GM19328 (cell line): ENCODE measurements at regions not wholly inside any gene's neighbourhood (a gene's known extent, or its start where the extent isn't known, plus 50 kb on each side); places are given as distances from the start of the nearest gene placed in this dataset.
"Not testable (repeated sequence)": the region's sequence is repeated elsewhere in the genome, so short reads cannot be mapped to it uniquely, and the experiment has no call there.

ENCODE experiments used
- ATAC-seq: cut with Tn5 transposase; IDR thresholded peaks from one replicate; pipeline ENCODE4 v1.9.1; 2021; ENCODE audit warnings: mild to moderate bottlenecking, moderate library complexity; ENCODE audit not compliant: unreplicated experiment

- ATAC-seq: no peak
Observed at GRCh38 chr4:170849969-170850368, 760.2 kb upstream of the AADAT start.

DNA sequence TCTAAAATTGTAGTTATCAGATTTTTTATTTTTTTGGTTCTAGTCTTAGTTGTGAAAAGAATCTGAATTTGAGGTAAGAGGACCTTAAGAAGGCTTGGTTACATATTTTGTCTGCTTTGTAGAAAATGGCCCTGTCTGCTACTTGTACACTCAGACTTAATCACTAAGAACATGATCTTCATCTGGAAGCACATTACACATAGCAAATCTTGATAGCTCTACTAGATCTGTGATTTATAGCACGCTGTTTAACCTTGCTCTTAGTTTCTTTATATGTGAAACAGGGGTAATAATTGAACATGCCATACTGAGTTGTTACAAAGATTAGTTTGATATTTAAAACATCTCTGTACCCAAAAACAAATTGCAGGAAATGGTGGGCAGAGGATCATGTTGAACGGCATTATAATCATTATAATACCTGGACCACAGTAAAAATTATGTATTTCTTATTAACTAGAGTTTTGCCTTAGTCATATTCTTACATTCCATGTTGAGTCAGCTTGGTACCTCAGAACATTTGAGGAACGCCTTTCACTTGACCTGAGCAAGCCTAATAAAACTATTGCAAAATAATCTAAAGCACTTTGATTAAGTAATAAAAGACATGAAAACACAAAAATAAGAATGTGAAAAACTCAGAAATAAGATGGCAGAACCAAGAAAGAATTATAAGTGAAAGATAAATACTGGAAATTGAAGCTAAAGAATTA lies 738.0 kb upstream of the AADAT start:
- no peak for ATAC-seq

DNA sequence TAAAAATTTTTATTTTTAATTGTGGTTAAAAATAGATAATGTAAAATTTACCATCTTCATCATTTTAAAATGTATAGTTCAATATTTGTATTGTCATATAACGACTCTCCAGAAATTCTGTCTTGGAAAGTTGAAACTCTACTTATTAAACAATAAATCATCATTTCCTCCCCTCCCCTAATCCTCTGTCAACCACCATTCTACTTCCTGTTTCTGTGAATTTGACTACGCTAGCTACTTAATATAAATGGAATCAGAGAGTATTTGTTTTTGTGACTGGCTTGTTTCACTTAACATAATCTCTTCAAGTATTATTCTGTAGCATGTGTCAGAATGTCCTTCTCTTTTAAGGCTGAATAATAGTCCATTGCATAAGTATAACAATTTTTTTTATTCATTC lies 729.0 kb upstream of the AADAT start:
- ATAC-seq: no peak

GRCh38 chr4:170805352-170805751 lies 715.6 kb upstream of the AADAT start:
- no peak for ATAC-seq

DNA sequence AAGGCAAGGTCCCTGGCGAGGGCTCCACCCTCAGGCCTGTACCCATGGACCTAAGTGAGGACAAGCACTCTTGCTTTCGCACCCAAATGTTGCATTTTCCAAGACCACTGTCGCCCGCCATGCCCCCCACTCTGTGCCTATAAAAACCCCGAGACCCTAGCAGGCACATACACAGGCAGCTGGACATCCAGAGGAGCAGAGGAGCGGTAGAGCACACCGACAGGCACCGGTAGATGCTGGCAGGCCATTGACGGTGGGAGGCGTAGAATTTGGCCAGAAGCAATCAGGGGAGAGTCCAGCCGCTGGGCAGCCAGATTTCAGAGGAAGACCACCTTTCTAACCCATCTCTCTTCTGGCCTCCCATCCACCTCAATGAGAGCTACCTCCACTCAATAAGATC lies 715.2 kb upstream of the AADAT start:
- ATAC-seq: no peak

DNA sequence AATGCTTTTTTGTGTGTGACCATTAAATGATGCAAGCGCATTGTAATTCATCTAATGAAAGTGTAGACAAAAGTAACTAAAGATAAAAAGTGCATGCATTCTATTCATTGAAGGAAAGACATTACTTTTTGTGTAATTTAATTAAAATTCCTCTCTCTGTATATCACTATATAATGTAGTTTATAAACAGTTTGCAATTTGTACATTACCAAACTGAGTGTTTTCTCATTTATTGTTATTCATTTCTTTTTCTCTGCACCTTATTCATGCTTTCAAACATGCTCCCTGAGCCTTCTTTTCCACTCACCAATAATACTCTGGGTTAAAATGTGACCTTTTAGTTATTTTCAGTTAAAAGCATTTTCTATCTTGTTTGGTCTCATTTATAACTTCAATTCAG lies 713.7 kb upstream of the AADAT start:
- ATAC-seq: no peak

DNA sequence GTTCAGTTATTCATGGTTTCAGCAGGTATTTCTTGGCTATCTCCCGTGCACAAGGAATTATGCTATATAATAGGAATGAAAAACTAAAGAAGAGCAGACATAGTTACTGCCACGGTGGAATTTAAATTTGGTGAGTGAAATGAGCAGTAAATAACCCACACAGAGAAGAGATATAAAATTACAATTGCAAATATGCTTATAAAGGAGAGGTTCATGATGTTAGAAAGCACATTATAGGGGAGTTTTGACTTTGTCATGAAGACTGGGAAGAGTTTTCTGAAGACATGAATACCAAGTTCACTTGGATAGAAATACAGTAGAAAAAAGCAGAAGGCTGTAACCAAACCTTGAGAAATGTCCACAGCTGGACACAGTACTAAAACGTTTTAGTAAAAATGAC lies 712.0 kb upstream of the AADAT start:
- no peak for ATAC-seq

DNA sequence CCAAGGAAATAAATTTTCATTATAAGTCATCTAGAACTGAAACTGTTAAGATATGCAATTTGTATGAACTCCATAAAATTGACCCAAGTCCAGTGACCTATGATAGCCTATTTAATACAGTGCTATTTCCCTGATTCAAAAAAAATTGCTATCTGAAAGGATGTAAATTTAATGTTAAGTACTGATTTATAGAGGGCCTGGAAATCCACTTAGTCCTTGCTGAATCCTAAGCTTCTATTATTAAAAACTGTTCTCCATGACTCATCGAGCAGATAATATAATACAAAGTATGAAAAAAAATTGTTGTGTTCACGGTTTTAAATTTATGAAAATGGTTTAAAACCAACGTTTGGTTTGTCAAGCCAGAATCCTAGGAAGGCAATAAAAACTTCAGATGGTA lies 704.8 kb upstream of the AADAT start:
- no peak for ATAC-seq

DNA sequence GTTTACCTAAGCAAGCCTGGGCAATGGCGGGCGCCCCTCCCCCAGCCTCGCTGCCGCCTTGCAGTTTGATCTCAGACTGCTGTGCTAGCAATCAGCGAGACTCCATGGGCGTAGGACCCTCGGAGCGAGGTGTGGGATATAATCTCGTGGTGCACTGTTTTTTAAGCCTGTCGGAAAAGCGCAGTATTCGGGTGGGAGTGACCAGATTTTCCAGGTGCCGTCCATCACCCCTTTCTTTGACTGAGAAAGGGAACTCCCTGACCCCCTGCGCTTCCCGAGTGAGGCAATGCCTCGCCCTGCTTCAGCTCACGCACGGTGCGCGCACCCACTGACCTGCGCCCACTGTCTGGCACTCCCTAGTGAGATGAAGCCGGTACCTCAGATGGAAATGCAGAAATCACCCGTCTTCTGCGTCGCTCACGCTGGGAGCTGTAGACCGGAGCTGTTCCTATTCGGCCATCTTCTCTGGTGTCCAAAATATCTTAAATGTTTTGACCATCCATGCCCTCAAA lies 698.8 kb upstream of the AADAT start:
- not testable (repeated sequence) for ATAC-seq

DNA sequence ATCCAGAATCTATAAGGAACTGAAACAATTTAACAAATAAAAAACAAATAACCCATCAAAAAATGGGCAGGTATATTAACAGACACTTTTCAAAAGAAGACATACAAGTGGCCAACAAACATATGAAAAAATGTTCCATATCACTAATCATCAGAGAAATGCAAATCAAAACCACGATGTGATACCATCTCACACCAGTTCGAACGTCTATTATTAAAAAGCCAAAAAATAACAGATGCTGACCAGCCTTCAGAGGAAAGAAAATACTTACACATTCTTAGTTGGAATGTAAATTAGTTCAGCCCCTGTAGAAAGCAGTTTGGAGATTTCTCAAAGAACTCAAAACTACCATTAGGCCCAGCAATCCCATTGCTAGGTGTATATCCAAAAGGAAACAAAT lies 687.9 kb upstream of the AADAT start:
- ATAC-seq: no peak

DNA sequence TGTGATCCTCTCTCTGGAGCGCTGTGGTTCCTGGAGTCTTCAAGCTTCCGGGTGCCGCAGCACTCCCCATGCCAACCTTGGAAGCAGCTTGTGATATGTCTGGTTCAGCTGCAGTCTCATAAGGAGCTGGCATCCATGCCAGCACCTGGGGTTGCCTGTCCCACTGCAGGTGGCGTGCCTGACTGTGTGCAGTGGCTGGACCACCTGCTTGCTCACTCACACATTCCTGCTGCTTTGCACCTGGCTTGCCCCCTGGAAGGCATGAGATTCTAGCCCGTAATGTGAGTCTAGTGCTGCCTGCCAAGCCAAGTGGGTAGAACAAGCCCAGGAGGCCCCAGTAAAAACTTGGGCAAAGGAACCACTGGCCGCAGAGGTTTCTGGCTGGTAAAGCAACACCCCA lies 687.2 kb upstream of the AADAT start:
- ATAC-seq: no peak

GRCh38 chr4:170775851-170776250 lies 686.1 kb upstream of the AADAT start:
- no peak for ATAC-seq

DNA sequence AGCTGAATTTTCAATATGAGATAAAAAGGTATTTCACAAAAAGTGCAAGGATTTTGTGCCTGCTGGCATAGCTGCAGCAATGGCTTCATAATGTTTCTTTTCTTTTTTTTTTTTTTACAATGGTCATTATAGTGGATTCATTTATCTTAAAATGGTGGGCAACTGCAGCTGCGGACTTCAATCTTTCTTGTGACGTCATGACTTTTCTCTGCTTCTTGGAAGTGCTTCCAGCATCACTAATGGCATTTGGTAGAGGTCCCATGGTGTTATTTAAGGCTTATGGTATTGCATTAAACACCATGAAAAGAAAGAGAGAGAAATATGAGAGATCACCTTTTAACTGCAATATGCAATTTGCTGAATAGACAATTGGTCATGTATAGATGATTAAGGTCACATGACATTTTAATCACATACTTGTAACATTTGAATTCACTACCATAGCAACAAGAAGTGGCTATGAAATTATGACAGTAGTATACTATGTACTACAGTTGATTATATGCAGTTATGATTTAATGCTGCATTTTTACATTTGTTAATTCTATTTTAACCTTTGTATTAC lies 684.0 kb upstream of the AADAT start:
- no peak for ATAC-seq

DNA sequence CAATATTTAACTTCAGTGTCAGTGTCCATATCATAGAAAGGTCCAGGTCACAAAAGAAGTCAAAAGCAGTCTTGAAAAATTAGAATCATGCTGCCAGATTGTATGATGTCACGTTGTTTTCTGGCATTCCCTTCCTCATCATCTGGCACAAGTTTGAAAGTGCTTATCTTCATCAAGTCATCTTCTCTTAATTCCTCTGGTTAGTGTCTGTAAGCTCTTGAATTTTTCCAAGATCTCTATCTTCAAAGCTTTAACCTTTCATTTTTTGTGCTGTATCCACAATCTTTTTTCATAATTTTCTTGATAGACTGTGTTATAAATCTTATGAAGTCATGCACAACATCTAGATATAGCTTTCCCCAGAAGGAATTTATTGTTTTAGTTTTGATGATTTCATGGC lies 682.7 kb upstream of the AADAT start:
- no peak for ATAC-seq

- no peak for ATAC-seq
Observed at GRCh38 chr4:170770664-170771063, 680.9 kb upstream of the AADAT start.

DNA sequence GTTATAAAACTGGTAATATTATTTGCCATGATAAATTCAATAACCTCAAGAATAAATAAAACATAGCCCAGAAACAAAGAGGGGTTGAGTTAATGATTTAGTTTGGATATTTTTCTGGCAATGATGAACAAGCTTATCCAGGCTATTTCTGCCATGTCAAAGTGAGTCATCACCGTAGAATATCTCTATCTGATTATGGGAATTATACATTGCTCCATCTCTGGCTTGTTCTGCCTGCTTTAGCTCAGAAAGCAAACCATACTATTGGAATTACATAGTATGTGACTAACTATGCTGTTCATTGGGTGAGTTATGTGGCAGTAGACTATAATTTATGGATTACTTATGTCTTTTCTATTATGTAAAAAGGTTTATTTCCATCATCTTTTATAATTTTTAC lies 680.1 kb upstream of the AADAT start:
- ATAC-seq: no peak

DNA sequence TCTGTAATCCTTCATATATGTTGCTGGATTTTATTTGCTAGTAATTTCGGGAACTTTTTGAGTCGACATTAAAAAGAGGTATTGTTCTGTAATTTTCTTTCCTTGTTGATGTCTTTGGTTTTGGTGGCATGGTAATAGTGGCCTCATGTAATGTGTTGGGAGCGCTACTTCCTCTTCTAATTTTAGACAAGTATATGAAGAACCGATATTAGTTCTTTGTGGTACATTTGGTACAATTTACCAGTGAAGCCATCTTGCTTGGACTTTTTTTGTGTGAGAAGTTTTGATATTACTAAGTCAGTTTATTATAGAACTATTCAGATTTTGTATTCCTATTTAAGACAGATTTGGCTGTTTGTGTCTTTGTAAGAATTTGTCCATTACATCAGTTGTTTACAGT lies 669.2 kb upstream of the AADAT start:
- peak; percentile 60 for ATAC-seq

- ATAC-seq: no peak
Observed at GRCh38 chr4:170750519-170750918, 660.8 kb upstream of the AADAT start.

DNA sequence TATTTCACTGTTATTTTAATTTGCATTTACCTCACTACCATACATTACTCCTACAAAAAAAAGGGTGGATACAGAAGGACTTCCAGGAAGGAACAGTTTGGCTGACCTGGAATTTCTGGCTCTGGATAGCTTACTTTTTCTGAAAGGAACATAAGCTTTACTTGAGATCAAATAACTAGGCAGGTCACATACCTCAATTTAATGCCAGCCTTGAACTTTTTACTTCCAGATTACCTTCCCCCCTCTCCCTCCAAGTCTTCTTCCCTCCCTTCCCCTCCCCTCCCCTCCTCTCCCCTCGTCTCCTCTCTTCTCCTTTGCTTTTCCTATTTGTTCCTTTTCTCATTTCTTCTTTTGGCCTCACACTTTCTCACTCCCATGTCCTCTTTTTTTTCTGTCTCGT lies 659.2 kb upstream of the AADAT start:
- ATAC-seq: no peak

- ATAC-seq: no peak
Observed at GRCh38 chr4:170743633-170744032, 653.9 kb upstream of the AADAT start.

GRCh38 chr4:170741856-170742255 lies 652.1 kb upstream of the AADAT start:
- ATAC-seq: no peak

DNA sequence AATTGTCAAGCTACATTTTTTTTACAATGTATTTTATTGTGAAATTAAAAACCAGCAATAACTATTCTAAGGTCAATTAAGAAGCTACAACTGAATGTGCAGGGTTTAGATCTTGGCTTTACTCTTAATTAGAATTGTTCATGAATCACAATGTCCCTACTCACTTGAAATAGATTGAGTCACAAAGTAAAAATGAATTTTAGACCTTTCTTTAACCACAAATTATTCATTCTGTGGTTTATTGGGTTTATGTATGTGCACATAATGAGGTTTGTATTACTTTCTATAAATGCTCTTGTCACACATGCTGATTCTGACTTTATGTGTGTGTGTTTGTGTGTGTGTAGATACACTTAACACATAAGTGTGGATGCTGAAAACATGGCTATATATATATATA lies 647.0 kb upstream of the AADAT start:
- no peak for ATAC-seq

GRCh38 chr4:170729897-170730296 lies 640.1 kb upstream of the AADAT start:
- ATAC-seq: no peak
